OCI-LY1 (cell line): ENCODE measurements at regions not wholly inside any gene's neighbourhood (a gene's known extent, or its start where the extent isn't known, plus 50 kb on each side); places are given as distances from the start of the nearest gene placed in this dataset.

ENCODE experiments used
- CTCF ChIP-seq: fragments of 200-600 bp; sonication (generic), shearing (Covaris generic); IDR thresholded peaks from 2 replicates; pipeline ENCODE4 v1.5.1; 2017; ENCODE audit warnings: mild to moderate bottlenecking, antibody characterized with exemption, low read length, moderate library complexity, mixed read lengths
- EZH2 ChIP-seq: fragments of 200-600 bp; sonication (generic), shearing (Covaris generic); IDR thresholded peaks from 2 replicates; pipeline ENCODE4 v1.8.0; 2017; ENCODE audit warnings: borderline replicate concordance, mixed run types, mild to moderate bottlenecking, antibody characterized with exemption, low read length, moderate library complexity, mixed read lengths

GRCh38 chr6:51323056-51323455 lies 504.4 kb downstream of the TFAP2B start:
- TF ChIP-seq EZH2 = no peak
- no peak for TF ChIP-seq CTCF
